H1 (cell line): ENCODE measurements at regions not wholly inside any gene's neighbourhood (a gene's known extent, or its start where the extent isn't known, plus 50 kb on each side); places are given as distances from the start of the nearest gene placed in this dataset.

Experiments
- CTCF ChIA-PET: fragments of 300-600 bp; sonication (Branson Sonifier 250); formaldehyde crosslinking; loops from one replicate; lab custom pipeline; 2021; ENCODE audit not compliant: partially characterized antibody; lab: Charles Lee
- POLR2A ChIA-PET: fragments of 300-600 bp; sonication (Branson Sonifier 250); formaldehyde crosslinking; loops from one replicate; lab custom pipeline; 2021; ENCODE audit warnings: inconsistent platforms; ENCODE audit not compliant: partially characterized antibody; lab: Charles Lee
- DNase-seq, 2 experiments: peaks; one replicate each; pipeline versions ENCODE4 v3.0.0 to v3.0.0-alpha.2; 2010 to 2022; ENCODE audit warnings: low spot score in 2 of 2, low read depth in 1 of 2, mixed read lengths in 1 of 2
- FAIRE-seq: peaks from 2 replicates; lab custom pipeline; 2011; peaks lifted over from hg19 to GRCh38; lab: Jason Lieb, UNC
- H2AFZ ChIP-seq: 2 replicates; pipeline ENCODE4 v1.8.1; 2012; ENCODE audit warnings: low read length, inconsistent platforms
- H2AK5ac ChIP-seq: 2 replicates; pipeline ENCODE4 v1.6.1; 2013; ENCODE audit warnings: low read depth, low read length
- H2BK120ac ChIP-seq: replicated peaks from 2 replicates; pipeline ENCODE3; 2013; ENCODE audit warnings: low read depth, low read length, inconsistent platforms
- H2BK12ac ChIP-seq: 2 replicates; pipeline ENCODE4 v1.6.1; 2013; ENCODE audit warnings: low read depth, low read length
- H2BK15ac ChIP-seq: 2 replicates; pipeline ENCODE4 v1.6.1; 2013; ENCODE audit warnings: low read length
- H2BK20ac ChIP-seq: 2 replicates; pipeline ENCODE4 v1.6.1; 2013; ENCODE audit warnings: low read length
- H2BK5ac ChIP-seq: 2 replicates; pipeline ENCODE4 v1.6.1; 2013; ENCODE audit warnings: low read depth, low read length
- H3K14ac ChIP-seq: 2 replicates; pipeline ENCODE4 v1.6.1; 2013; ENCODE audit warnings: inconsistent platforms; ENCODE audit not compliant: insufficient read length
- H3K18ac ChIP-seq: 2 replicates; pipeline ENCODE4 v1.6.1; 2013; ENCODE audit warnings: low read length; ENCODE audit errors: extremely low read depth
- H3K23ac ChIP-seq: 2 replicates; pipeline ENCODE4 v1.6.1; 2013; ENCODE audit warnings: inconsistent platforms; ENCODE audit not compliant: insufficient read length
- H3K23me2 ChIP-seq: 2 replicates; pipeline ENCODE4 v1.6.1; 2013; ENCODE audit warnings: low read depth, low read length
- H3K27ac ChIP-seq: 2 replicates; pipeline ENCODE4 v1.6.1; 2011; ENCODE audit warnings: low read depth, low read length, inconsistent platforms
- H3K27me3 ChIP-seq, 4 experiments: replicated peaks in 1 of 4; 1 replicate in 1 of 4; 2 replicates in 3 of 4; pipeline versions ENCODE4 v1.6.1 to v1.8.1; 2011 to 2013; ENCODE audit warnings: low read length in 3 of 4, mild to moderate bottlenecking in 3 of 4, inconsistent platforms in 2 of 4, mixed read lengths in 2 of 4, moderate library complexity in 1 of 4; ENCODE audit not compliant: control insufficient read depth in 3 of 4, insufficient read depth in 3 of 4; ENCODE audit errors: extremely low read depth in 1 of 4
- H3K36me3 ChIP-seq, 4 experiments: 2 replicates each; pipeline versions ENCODE4 v1.6.1 to v1.8.1; 2011 to 2013; ENCODE audit warnings: mild to moderate bottlenecking in 4 of 4, low read length in 3 of 4, moderate library complexity in 2 of 4, control low read depth in 1 of 4, inconsistent platforms in 1 of 4; ENCODE audit not compliant: insufficient read depth in 4 of 4, control insufficient read depth in 2 of 4
- H3K4ac ChIP-seq: replicated peaks from 2 replicates; pipeline ENCODE3; 2013; ENCODE audit warnings: low read length, low read depth, mixed read lengths, inconsistent platforms; ENCODE audit not compliant: insufficient read length
- H3K4me1 ChIP-seq, 4 experiments: replicated peaks in 1 of 4; 1 replicate in 1 of 4; 2 replicates in 3 of 4; pipeline versions ENCODE4 v1.6.1 to v1.8.1; 2011 to 2013; ENCODE audit warnings: low read length in 3 of 4, inconsistent platforms in 2 of 4, mixed read lengths in 1 of 4; ENCODE audit not compliant: insufficient read depth in 4 of 4, control insufficient read depth in 3 of 4
- H3K4me2 ChIP-seq, 2 experiments: 2 replicates each; pipeline versions ENCODE4 v1.6.1 to v1.8.1; 2011 to 2013; ENCODE audit warnings: low read depth in 2 of 2, low read length in 2 of 2, control low read depth in 1 of 2, inconsistent platforms in 1 of 2, mild to moderate bottlenecking in 1 of 2; ENCODE audit not compliant: insufficient read depth in 1 of 2
- H3K4me3 ChIP-seq, 4 experiments: fragments of 200-600, 300-600 bp in 1 of 4; sonication (generic), shearing (Covaris generic), sonication (Bioruptor Twin) in 1 of 4; 2 replicates each; pipeline versions ENCODE4 v1.5.1 to v1.8.1; 2011 to 2016; ENCODE audit warnings: low read length in 4 of 4, low read depth in 3 of 4, control low read depth in 2 of 4, inconsistent platforms in 2 of 4, mild to moderate bottlenecking in 2 of 4, mixed read lengths in 1 of 4, moderate library complexity in 1 of 4; ENCODE audit not compliant: insufficient read depth in 2 of 4; ENCODE audit errors: extremely low read depth in 1 of 4
- H3K56ac ChIP-seq: replicated peaks from 2 replicates; pipeline ENCODE3; 2013; ENCODE audit warnings: low read depth, mild to moderate bottlenecking, mixed read lengths, low read length, inconsistent platforms; ENCODE audit not compliant: insufficient read length
- H3K79me1 ChIP-seq: 2 replicates; pipeline ENCODE4 v1.6.1; 2013; ENCODE audit warnings: low read depth, low read length, control low read depth
- H3K79me2 ChIP-seq, 2 experiments: 2 replicates each; pipeline versions ENCODE4 v1.6.1 to v1.8.1; 2012 to 2013; ENCODE audit warnings: low read length in 2 of 2, mild to moderate bottlenecking in 2 of 2, inconsistent platforms in 1 of 2; ENCODE audit not compliant: insufficient read depth in 2 of 2, control insufficient read depth in 1 of 2
- H3K9ac ChIP-seq, 4 experiments: replicated peaks in 1 of 4; 1 replicate in 1 of 4; 2 replicates in 3 of 4; pipeline versions ENCODE4 v1.6.1 to v1.8.1; 2011 to 2013; ENCODE audit warnings: low read depth in 3 of 4, low read length in 3 of 4, control low read depth in 2 of 4, mild to moderate bottlenecking in 2 of 4, moderate library complexity in 2 of 4, inconsistent platforms in 1 of 4; ENCODE audit errors: extremely low read depth in 1 of 4
- H3K9me3 ChIP-seq, 2 experiments: 2 replicates each; pipeline versions ENCODE4 v1.6.1 to v1.8.1; 2012 to 2013; ENCODE audit warnings: mild to moderate bottlenecking in 2 of 2, moderate library complexity in 2 of 2, control low read depth in 1 of 2, inconsistent platforms in 1 of 2, low read depth in 1 of 2, low read length in 1 of 2, mixed read lengths in 1 of 2; ENCODE audit not compliant: insufficient read depth in 2 of 2
- H4K20me1 ChIP-seq, 2 experiments: replicated peaks in 1 of 2; 2 replicates each; pipeline versions ENCODE3 to v1.8.1; 2011 to 2013; ENCODE audit warnings: inconsistent platforms in 2 of 2, low read length in 2 of 2, mild to moderate bottlenecking in 1 of 2; ENCODE audit not compliant: insufficient read depth in 2 of 2, control insufficient read depth in 1 of 2
- H4K5ac ChIP-seq: 2 replicates; pipeline ENCODE4 v1.6.1; 2013; ENCODE audit warnings: low read length, low read depth, mixed read lengths, inconsistent platforms; ENCODE audit not compliant: insufficient read length
- H4K8ac ChIP-seq: 2 replicates; pipeline ENCODE4 v1.8.0; 2013; ENCODE audit warnings: mild to moderate bottlenecking, moderate library complexity, low read length, inconsistent platforms; ENCODE audit not compliant: insufficient read depth; ENCODE audit errors: extremely low read depth
- H4K91ac ChIP-seq: replicated peaks from 2 replicates; pipeline ENCODE3; 2013; ENCODE audit warnings: low read length, mixed read lengths, inconsistent platforms; ENCODE audit not compliant: insufficient read length
- ATF2 ChIP-seq: IDR thresholded peaks from 2 replicates; pipeline ENCODE4 v1.6.1; 2012; ENCODE audit warnings: low read length, inconsistent platforms
- WGBS, 2 experiments: shearing (Covaris generic) in 1 of 2; methylation state at CpG; one replicate each; pipeline versions ENCODE4 v1.1.6 to v1.1.7; 2013 to 2015; ENCODE audit warnings: low lambda C conversion rate in 2 of 2, mixed read lengths in 2 of 2, inconsistent platforms in 1 of 2, low coverage in 1 of 2, missing lambda C conversion rate in 1 of 2; ENCODE audit not compliant: insufficient replicate concordance in 2 of 2, insufficient coverage in 1 of 2, insufficient read length in 1 of 2; ENCODE audit errors: extremely low coverage in 1 of 2, missing lambda C conversion rate in 1 of 2; 5-methylcytosine and 5-hydroxymethylcytosine counted together

GRCh38 chr4:158099686-158100085 lies 73.1 kb downstream of the GASK1B start:
- Histone ChIP-seq H2BK20ac (no peak overlapping the region), H3K36me3 (no peaks in the 10 kb centered on the region), H2BK5ac (no peak overlapping the region), H4K91ac (no peak overlapping the region), H4K20me1 (no peaks in the 10 kb centered on the region), H4K5ac (no peak overlapping the region), H2AK5ac (no peak overlapping the region), H3K4me2 (no peak overlapping the region), H3K56ac (no peak overlapping the region), H3K23ac (no peak overlapping the region), H4K8ac (no peak overlapping the region), H2BK15ac (no peak overlapping the region), H3K23me2 (no peaks in the 10 kb centered on the region), H3K18ac (no peak overlapping the region; the same call in 1 of the 2 replicates), H3K14ac (no peak overlapping the region), H3K9me3 (no peaks in the 10 kb centered on the region), H2AFZ (peak overlapping the region; percentile 95), H3K27me3 (no peaks in the 10 kb centered on the region), H3K4me1 (no peaks in the 10 kb centered on the region; a peak in 1 of 7 replicates), H3K4me3 (no peak overlapping the region), H2BK12ac (no peak overlapping the region), H3K27ac (no peak overlapping the region), H3K79me2 (no peaks in the 10 kb centered on the region), H2BK120ac (no peak overlapping the region), H3K9ac (no peak overlapping the region), H3K79me1 (no peaks in the 10 kb centered on the region), H3K4ac (no peak overlapping the region)
- DNase-seq (no peak), FAIRE-seq (no peak)
- 79% methylated on average over 4 of the region's 4 CpGs; no CpG with 5 or more reads in 1 of the 2 experiments for WGBS, 2 experiments
- TF ChIP-seq ATF2 = no peak
- CTCF ChIA-PET = no interaction called here
- POLR2A ChIA-PET = no interaction called here
